ENCODE measurements at regions not wholly inside any gene's neighbourhood (a gene's known extent, or its start where the extent isn't known, plus 50 kb on each side); places are given as distances from the start of the nearest gene placed in this dataset.

- Histone ChIP-seq H3K79me2 (ENCODE audit: insufficient read depth, low read length) (no peaks in the 10 kb centered on the region), H4K20me1 (ENCODE audit: insufficient read depth) (no peaks in the 10 kb centered on the region), H3K4me2 (ENCODE audit: low read length) (no peak overlapping the region), H3K4me1 (ENCODE audit: control insufficient read depth in 1 of 2, insufficient read depth in 2 of 2, low read length in 2 of 2) (no peaks in the 10 kb centered on the region), H3K27me3 (ENCODE audit: insufficient read depth, low read length) (no peaks in the 10 kb centered on the region), H3K9me2 (ENCODE audit: insufficient read depth) (no peaks in the 10 kb centered on the region), H3K9ac (ENCODE audit: low read length) (no peak overlapping the region), H3K27ac (ENCODE audit: low read depth, low read length) (no peak overlapping the region), H3K36me3 (ENCODE audit: control insufficient read depth in 1 of 2, insufficient read depth in 2 of 2, low read length in 2 of 2) (no peaks in the 10 kb centered on the region), H2AFZ (ENCODE audit: low read depth, low read length, poor library complexity, severe bottlenecking) (no peak overlapping the region), H3K4me3 (replicated peaks in 1 of 2; ENCODE audit: low read depth in 1 of 2, low read length in 2 of 2) (no peak overlapping the region), H3K9me3 (ENCODE audit: control insufficient read depth in 1 of 2, insufficient read depth in 1 of 2, low read depth in 1 of 2, low read length in 2 of 2) (no peaks in the 10 kb centered on the region)
- BruUV-seq (replicated peaks) = no TSS peak
- POLR2A ChIA-PET = no interaction called here
- RAD21 ChIA-PET (ENCODE audit: low non-redundant PET in 1 of 2, low total read pairs in 2 of 2, uncharacterized antibody in 2 of 2, unreplicated experiment in 2 of 2) = no interaction called here
- CTCF ChIA-PET = no interaction called here
- DNase-seq (ENCODE audit: low read depth, low spot score) (no peak), ATAC-seq (no peak)
- TF ChIP-seq SP1 (IDR thresholded peaks at IDR 0.05; ENCODE audit: low read depth) (no peak), CTCF (IDR thresholded peaks at IDR 0.05 in 2 of 3, conservative IDR thresholded peaks at IDR 0.05 in 1 of 3; ENCODE audit: borderline replicate concordance in 1 of 3, insufficient read depth in 1 of 3, low read depth in 2 of 3, low read length in 2 of 3) (no peak), CEBPB (IDR thresholded peaks at IDR 0.05; ENCODE audit: low read depth) (no peak), POLR2A (IDR thresholded peaks at IDR 0.05; ENCODE audit: borderline replicate concordance, extremely low read depth, insufficient read depth, insufficient read length) (no peak)
- TF ChIP-seq, protein P1, sequence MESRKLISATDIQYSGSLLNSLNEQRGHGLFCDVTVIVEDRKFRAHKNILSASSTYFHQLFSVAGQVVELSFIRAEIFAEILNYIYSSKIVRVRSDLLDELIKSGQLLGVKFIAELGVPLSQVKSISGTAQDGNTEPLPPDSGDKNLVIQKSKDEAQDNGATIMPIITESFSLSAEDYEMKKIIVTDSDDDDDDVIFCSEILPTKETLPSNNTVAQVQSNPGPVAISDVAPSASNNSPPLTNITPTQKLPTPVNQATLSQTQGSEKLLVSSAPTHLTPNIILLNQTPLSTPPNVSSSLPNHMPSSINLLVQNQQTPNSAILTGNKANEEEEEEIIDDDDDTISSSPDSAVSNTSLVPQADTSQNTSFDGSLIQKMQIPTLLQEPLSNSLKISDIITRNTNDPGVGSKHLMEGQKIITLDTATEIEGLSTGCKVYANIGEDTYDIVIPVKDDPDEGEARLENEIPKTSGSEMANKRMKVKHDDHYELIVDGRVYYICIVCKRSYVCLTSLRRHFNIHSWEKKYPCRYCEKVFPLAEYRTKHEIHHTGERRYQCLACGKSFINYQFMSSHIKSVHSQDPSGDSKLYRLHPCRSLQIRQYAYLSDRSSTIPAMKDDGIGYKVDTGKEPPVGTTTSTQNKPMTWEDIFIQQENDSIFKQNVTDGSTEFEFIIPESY (IDR thresholded peaks at IDR 0.05; ENCODE audit: extremely low read depth, insufficient replicate concordance, low read length) = no peak
- intact Hi-C loops (cut with micrococcal nuclease) = no loop called here
Observed at GRCh38 chr9:28120184-28120583, 546.9 kb upstream of the C9orf72 start.

DNA sequence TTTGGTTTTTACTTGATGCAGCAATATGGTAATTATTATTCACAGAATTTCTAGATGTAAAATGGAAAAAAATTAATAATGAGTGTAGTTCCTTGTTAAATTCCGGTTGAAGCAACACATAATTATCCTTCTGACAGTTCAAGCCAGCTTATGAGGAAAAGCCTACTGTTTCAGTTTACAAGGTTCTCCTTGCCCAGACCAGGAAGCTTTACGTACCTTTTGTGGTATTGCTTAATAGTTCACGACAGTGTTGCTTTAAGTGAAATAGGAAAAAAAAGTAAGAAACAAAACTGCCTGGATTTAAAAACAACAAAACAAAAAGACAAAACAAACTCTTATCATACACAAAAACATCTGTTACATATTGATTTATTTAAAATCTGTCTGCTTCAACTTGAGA lies 547.3 kb upstream of the C9orf72 start:
- Histone ChIP-seq H3K9me3 (ENCODE audit: control insufficient read depth in 1 of 2, insufficient read depth in 1 of 2, low read depth in 1 of 2, low read length in 2 of 2) (no peaks in the 10 kb centered on the region), H3K4me3 (replicated peaks in 1 of 2; ENCODE audit: low read depth in 1 of 2, low read length in 2 of 2) (no peak overlapping the region), H3K4me1 (ENCODE audit: control insufficient read depth in 1 of 2, insufficient read depth in 2 of 2, low read length in 2 of 2) (no peaks in the 10 kb centered on the region), H3K9me2 (ENCODE audit: insufficient read depth) (no peaks in the 10 kb centered on the region), H4K20me1 (ENCODE audit: insufficient read depth) (no peaks in the 10 kb centered on the region), H3K79me2 (ENCODE audit: insufficient read depth, low read length) (no peaks in the 10 kb centered on the region), H3K27me3 (ENCODE audit: insufficient read depth, low read length) (no peaks in the 10 kb centered on the region), H3K36me3 (ENCODE audit: control insufficient read depth in 1 of 2, insufficient read depth in 2 of 2, low read length in 2 of 2) (no peaks in the 10 kb centered on the region), H2AFZ (ENCODE audit: low read depth, low read length, poor library complexity, severe bottlenecking) (no peak overlapping the region), H3K27ac (ENCODE audit: low read depth, low read length) (no peak overlapping the region), H3K9ac (ENCODE audit: low read length) (no peak overlapping the region), H3K4me2 (ENCODE audit: low read length) (no peak overlapping the region)
- ATAC-seq = no peak
- intact Hi-C loops (cut with micrococcal nuclease) = no loop called here
- ChIA-PET POLR2A (no interaction called here), CTCF (no interaction called here), RAD21 (ENCODE audit: low non-redundant PET in 1 of 2, low total read pairs in 2 of 2, uncharacterized antibody in 2 of 2, unreplicated experiment in 2 of 2) (no interaction called here)
- BruUV-seq (replicated peaks) = no TSS peak
- no peak for DNase-seq (ENCODE audit: low read depth, low spot score)
- no peak for TF ChIP-seq POLR2A (IDR thresholded peaks at IDR 0.05; ENCODE audit: borderline replicate concordance, extremely low read depth, insufficient read depth, insufficient read length)
- TF ChIP-seq EGR1 (IDR thresholded peaks at IDR 0.05; ENCODE audit: low read depth) = no peak
- no peak for TF ChIP-seq RAD21 (IDR thresholded peaks at IDR 0.05; ENCODE audit: low read depth)
- no peak for TF ChIP-seq POLR2AphosphoS5 (IDR thresholded peaks at IDR 0.05; ENCODE audit: low read depth, low read length)
- TF ChIP-seq CTCF (IDR thresholded peaks at IDR 0.05 in 2 of 3, conservative IDR thresholded peaks at IDR 0.05 in 1 of 3; ENCODE audit: borderline replicate concordance in 1 of 3, insufficient read depth in 1 of 3, low read depth in 2 of 3, low read length in 2 of 3) = no peak
- TF ChIP-seq CEBPB (IDR thresholded peaks at IDR 0.05; ENCODE audit: low read depth) = no peak
- no peak for TF ChIP-seq EZH2phosphoT487 (IDR thresholded peaks at IDR 0.05; ENCODE audit: borderline replicate concordance)
- TF ChIP-seq ZNF274 (IDR thresholded peaks at IDR 0.05; ENCODE audit: low read depth, low read length) = no peak
- TF ChIP-seq FOSL1 (IDR thresholded peaks at IDR 0.05; ENCODE audit: low read depth) = no peak
